ENCODE measurements at regions not wholly inside any gene's neighbourhood (a gene's known extent, or its start where the extent isn't known, plus 50 kb on each side); places are given as distances from the start of the nearest gene placed in this dataset.
"Not testable (repeated sequence)": the region's sequence is repeated elsewhere in the genome, so short reads cannot be mapped to it uniquely, and the experiment has no call there.

DNA sequence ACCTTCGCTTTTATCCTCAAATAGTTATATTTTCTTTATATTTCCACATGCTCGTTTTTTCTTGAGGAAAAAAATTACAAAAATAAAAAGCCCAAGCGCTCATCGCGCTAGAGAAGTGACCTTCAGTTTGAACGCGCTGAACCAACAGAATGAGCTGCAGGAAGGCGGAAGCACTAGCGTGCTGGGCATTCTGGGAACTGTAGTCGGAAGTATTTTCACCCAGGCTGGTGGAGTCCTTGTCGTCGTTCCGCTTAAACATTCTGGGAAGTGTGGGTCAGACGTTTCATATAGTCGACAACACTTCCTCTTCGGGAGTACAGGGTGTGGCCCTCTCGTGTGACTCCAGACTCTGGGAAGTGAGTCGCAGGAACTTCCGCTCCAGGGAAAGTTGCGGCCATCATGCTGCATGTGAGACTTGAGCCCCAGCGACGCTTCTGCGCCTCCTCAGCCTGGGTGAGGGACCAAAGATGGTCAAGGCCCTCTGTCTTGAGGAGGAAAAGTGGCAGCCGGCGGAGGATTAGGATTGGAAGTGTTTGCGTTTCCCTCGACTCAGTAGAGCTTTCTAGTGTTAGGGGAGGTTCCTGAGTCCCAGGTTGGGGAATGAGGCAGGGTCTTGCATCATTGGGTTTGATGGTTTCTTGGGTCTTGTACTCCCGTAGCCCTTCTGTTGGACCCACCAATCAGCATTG is 84.1 kb upstream of the GPR39 start:
- DNase-seq: not testable (repeated sequence)

- DNase-seq: not testable (repeated sequence)
Measured at GRCh38 chr2:132337135-132337534, 79.5 kb upstream of the GPR39 start.

DNA sequence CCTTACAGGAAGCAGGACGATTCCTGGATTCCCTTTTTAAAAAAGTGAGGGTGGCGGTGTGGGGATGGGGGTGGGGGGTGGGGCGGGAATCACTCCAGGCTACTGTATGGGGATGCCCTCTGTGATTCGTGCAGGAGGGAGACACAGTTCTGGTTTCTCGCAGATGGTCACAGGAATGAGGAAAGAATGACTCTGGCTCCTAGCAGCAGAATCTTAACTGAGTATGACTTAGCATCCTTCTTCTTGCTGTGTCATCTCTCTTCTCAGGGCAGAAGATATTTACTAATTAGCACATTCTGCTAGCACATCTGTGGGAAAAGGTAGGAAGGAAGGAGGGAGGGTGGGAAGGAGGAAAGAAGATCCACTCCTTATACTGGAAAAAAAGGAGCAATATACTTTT is 78.8 kb upstream of the GPR39 start:
- not testable (repeated sequence) for DNase-seq

DNA sequence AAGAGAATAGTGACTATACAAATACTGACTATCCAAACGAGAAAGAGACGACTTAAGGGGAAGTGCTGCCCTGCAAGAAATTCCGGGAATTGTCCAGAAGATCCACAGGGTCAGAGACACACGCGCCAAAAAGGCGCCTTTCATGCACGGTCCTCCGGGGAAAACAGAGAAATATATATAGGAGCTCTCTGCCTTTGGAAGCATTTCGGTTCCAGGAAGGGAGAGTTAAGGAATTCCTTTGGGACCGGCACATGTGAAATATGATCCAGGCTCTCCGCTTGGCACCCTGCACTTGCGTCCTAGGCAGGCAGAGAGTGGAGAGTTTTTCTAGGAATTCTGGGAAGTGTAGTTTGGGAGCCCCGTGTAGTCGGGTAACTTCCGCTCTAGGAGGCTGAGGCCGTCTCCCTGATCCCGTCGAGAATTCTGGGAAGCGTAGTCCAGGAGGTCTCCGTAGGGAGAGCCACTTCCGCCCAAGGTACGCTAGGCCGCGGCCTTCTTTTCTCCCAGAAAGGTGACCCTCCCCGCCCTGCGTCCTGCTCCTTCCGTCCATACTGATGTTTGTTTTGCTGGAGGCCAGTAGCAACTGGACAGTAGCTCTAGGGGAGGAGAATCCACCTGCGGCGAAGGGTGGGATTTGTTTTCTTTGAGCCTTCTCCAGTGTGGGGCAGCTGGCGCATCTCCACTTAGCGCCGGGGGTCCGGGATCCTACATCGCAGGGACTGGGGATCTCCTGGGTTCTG is 69.4 kb upstream of the GPR39 start:
- DNase-seq: peak; percentile 24

DNA sequence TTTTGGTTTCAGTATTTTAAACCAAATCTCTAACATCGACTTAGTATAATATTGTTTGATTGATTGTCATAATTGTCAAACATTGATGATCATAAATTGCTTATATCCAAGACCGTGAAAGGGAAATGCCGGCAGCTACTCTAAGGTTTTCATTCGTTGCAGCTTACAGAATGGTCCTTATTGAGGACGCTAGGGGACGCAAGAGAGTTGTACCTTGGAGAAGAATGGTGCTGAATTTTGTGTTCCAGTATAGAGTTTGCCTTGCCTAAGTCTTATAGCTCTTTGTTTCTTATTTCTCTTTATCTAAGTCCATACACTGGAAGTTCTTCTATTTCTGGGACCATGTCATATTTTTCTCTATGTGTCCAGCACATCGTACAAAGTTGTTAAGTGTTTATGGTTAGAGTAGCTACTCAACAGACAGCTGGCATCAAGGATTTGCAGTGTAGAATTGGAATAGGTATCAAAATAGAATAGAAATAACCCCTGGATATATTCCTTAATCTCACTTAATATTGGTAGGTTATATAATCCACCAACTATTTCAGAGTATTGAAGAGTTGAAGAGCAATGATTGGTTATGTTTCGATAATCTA is 67.4 kb upstream of the GPR39 start:
- DNase-seq: not testable (repeated sequence)

GRCh38 chr2:132351668-132352067 is 64.9 kb upstream of the GPR39 start:
- DNase-seq: not testable (repeated sequence)

DNA sequence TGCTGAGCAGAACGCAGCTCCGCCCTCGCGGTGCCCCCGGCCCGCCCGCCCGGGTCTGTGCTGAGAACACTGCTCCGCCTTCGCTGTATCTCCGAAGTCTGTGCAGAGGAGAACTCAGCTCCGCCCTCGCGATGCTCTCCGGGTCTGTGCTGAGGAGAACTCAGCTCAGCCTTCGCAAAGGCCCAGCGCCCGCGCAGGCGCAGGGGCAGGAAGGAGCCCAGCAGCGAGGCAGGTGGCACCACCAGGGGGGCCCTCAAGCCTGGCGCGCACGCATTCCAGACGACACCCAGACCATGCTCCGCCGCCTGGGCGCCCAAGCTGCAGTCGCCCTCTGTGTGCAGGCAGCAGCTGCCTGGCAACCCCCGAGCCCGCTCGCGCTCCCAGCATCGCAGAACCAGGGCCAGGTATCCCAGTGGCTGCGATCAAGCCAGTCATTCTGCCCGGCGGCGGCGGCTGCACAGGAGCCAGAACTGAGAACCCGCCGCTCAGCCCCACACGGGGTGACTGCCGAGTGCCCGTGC is 64.1 kb upstream of the GPR39 start:
- peak; percentile 31 for DNase-seq

- DNase-seq: not testable (repeated sequence)
Measured at GRCh38 chr2:132353380-132353779, 63.2 kb upstream of the GPR39 start.

DNA sequence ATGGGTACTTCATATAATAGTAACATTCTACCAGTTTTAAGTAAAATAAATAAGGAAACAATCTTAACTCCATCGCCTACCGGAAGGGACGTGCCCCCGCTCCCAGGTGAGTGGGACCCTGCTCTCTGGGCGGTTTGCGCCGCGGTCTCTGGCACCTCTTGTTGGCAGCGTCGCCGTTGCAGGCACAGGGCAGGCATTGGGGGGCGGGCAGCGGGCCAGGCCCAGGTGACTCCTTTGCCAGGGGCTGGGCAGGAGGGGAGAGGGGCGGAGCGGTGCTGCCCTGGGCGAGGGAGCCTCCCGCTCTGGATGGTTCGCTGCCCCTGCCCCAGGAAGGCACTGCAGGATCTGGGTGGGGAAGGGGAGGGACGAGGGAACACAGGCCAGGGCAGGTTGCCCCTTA is 55.6 kb upstream of the GPR39 start:
- DNase-seq: not testable (repeated sequence)

GRCh38 chr2:132361498-132361897 is 55.1 kb upstream of the GPR39 start:
- DNase-seq: not testable (repeated sequence)

DNA sequence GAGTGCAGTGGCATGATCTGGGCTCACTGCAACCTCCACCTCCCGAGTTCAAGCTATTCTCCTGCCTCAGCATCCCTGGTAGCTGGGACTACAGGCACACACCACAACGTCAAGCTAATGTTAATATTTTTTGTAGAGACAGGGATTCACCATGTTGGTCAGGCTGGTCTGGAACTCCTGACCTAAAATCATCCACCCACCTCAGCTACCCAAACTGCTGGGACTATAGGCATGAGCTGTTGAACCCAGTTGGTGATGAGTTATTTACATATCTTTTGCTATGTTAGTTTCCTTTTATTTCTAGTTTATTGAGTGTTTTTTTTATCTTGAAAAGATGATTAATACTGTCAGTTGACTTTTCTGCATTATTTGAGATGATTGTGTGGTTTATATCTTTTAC is 53.3 kb upstream of the GPR39 start:
- DNase-seq: not testable (repeated sequence)

DNA sequence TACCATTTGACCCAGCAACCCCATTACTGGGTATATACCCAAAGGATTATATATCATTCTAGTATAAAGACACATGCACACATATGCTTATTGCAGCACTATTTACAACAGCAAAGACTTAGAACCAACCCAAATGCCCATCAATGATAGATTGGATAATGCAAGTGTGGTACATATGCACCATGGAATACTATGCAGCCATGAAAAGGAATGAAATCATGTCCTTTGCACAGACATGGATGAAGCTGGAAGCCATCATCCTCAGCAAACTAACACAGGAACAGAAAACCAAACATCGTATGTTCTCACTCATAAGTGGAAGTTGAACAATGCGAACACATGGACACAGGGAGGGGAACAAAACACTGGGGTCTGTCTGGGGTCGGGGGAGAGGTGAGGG is 50.6 kb upstream of the GPR39 start:
- DNase-seq: not testable (repeated sequence)

DNA sequence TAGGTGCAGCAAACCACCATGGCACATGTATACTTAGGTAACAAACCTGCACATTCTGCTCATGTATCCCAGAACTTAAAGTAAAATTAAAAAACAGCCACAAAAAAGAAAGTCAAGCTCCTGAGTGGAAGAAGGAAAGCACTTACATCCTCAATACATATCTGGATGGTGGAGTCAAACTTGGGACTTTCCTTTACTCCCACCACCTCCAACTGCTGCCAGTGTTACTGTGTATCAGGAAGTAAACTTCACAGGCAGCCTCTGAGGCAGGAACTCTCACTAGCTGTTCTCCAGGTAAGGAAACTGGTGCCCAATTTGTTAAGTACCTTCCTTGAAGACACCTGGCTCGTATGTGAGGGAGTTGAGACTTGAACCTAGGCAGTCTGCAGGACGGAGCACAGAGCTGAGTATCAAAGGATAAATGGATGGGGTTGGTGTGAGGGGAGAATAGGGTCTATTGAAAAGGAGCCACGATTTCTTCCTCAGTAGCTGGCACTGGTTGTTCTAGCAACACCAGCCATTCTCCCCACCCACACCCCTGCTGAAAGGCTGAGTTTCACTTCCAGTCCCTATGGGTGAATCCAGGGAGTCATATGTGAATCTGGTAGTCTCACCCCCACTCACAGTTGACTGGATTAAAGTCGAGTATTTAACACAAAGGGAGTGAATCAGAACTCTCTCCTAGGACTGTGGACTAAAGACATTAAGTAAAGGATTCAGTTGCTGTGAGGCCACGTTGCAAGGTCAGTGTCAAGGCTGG is 50.0 kb upstream of the GPR39 start:
- DNase-seq: no peak

All from NCI-H524 treated with DMSO at 0.1 percent for 48 hours (cell line).